GM18907 (cell line): ENCODE measurements at regions not wholly inside any gene's neighbourhood (a gene's known extent, or its start where the extent isn't known, plus 50 kb on each side); places are given as distances from the start of the nearest gene placed in this dataset.

Source experiments
- ATAC-seq: cut with Tn5 transposase; IDR thresholded peaks from one replicate; pipeline ENCODE4 v1.9.1; 2021; ENCODE audit warnings: mild to moderate bottlenecking, moderate library complexity; ENCODE audit not compliant: unreplicated experiment

DNA sequence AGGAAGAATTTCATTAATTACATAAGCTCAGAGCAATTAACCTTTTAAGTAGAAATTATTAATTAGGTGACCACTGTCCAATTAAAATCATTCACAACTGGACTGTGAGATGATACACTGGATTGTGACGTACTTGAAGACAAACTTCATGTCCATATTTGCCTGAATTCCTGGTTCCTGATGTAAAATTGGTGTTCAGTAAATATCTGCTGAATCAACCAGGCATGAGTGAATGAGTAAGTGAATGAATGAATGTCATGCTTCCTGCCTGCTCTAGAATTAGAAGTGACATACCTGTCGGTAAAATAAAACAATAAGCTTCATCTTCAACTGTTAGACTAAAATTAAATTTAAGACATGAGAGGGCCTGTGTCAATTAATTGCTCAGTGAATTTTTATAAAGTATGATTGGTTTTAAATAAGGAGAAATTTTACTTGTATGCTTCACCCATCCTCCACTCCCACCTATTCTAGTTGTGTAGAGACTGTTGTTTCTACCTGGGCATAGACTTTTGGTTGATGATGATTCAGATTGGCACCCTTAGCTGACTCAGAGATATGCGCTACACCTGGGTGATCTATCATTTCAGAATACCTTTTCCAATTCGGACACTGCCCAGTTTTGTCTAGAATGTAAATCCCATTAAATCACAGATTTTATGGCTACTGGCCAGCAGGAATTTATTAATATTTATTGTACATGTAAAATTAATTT lies 56.9 kb upstream of the PTGS2 start:
- ATAC-seq: no peak

DNA sequence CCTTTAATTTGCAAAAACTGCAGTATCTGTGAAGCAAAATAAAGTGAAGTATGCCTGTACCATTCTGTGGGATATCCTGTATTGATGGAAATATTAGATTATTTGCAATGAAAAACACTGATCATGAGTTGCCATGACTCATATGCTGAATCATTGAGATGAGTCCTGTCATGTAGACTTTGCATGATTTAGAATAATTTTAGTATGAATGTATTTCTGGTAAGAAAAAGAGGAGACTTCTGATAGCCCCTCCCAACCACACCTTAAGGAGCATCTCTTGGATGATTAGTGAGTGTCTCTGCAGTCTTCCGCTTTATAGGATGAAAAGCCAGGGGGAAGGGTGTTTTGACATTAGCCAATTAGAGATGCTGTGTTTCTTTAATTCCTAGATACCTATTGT lies 55.2 kb upstream of the PTGS2 start:
- ATAC-seq: no peak

DNA sequence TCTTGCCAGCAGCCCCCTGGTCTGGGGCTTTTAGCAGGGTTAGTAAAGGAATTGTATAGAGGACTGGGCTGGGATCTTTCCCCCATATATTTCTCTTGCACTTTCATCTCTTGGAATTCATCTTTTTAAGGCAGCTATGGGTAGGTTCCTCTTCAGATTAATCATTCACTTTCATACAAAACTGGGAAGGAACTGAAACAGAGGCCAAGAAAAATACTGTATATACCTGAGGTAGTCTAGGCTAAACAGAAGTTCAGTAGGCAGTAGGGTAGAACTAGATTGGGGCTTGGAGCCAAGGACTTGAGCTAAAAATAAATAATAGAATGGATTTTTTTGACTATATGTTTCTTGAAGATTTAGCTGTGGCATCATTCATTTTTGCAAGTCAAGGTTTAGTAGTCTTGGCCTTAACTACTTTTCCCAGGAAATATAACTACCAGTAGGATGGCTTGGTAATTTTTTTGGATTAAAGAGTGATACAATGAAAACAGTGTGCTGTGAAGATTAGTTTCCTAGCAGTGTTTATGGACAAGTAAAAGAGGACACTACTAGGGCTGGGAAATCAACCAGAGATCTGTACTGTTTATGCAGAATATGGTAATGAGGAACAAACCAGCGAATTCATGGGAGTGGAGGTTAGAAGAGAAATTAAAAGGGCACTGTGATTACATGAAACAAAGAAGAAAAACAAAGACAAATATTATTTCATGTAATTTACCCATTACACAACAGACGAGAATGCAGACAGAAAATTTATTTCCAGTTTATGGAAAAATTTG lies 50.9 kb upstream of the PTGS2 start:
- peak; percentile 79 for ATAC-seq
